ENCODE measurements at regions not wholly inside any gene's neighbourhood (a gene's known extent, or its start where the extent isn't known, plus 50 kb on each side); places are given as distances from the start of the nearest gene placed in this dataset.
A peak's percentile ranks its signal among the peaks of the same experiment; 100 is the strongest.

- intact Hi-C loops (cut with micrococcal nuclease) = loop anchor here (1.0 to 10.0 kb wide), 8 partner anchors 69 to 1944 kb away; no protein-coding TSS in a partner anchor
- peak; percentile 88 for ATAC-seq
- H3K9me3 ChIP-seq (ENCODE audit: control insufficient read depth in 2 of 3, low read length in 3 of 3) = no peaks in the 10 kb centered on the region
- H3K27ac Mint-ChIP-seq = no peak overlapping the region
- no peaks in the 10 kb centered on the region for H3K27me3 ChIP-seq (ENCODE audit: control insufficient read depth in 2 of 2, insufficient read depth in 2 of 2, low read length in 2 of 2)
- peaks cover 0 to 9% (median 0%) of the 10 kb centered on the region in 5 donors for H3K27me3 Mint-ChIP-seq
- no peak overlapping the region for H3K4me3 Mint-ChIP-seq
- no peak overlapping the region for H3K27ac ChIP-seq (ENCODE audit: low read depth, low read length)
- POLR2A ChIA-PET = no interaction called here
- H3K4me1 ChIP-seq (ENCODE audit: control insufficient read depth in 2 of 2, insufficient read depth in 2 of 2, low read length in 2 of 2) = no peaks in the 10 kb centered on the region
- peak in 6 of 9 donors; percentile 23 to 58 (median 44) for DNase-seq
- H3K36me3 ChIP-seq (ENCODE audit: control insufficient read depth in 2 of 3, insufficient read depth in 3 of 3, low read length in 3 of 3) = no peaks in the 10 kb centered on the region
- no peak overlapping the region for H3K4me3 ChIP-seq (ENCODE audit: low read length)
- no peaks in the 10 kb centered on the region for H3K36me3 Mint-ChIP-seq
- CTCF ChIA-PET = interaction anchor here (0.6 to 0.7 kb wide), 3 partner anchors 258 to 1740 kb away, joined by 3 read pairs; no protein-coding TSS in a partner anchor
- H3K4me1 Mint-ChIP-seq = no peaks in the 10 kb centered on the region
- H3K9me3 Mint-ChIP-seq = peaks cover 0 to 1% (median 0%) of the 10 kb centered on the region in 11 donors
These were observed 66.4 kb upstream of the FER start for GRCh38 chr5:108681079-108681921.

DNA sequence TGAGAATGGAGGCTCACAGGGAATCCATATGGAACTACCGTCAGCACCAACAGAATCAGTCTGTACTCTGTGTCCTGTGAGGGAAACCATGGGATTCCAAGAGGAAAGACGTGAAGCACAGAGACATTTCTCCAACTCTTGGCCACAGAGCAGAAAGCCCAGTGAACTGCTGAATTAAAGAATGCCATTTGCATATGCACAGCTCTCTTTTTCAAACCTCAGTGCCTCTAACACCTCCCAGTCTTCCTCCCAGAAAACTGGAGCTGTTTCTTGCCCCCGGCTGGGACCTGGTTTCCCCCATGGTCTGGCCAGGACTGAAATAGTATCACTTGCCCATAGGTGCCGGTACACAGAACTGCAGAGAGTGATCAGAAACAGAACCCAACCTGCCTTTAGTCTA lies 69.6 kb upstream of the FER start:
- H3K27me3 Mint-ChIP-seq = peaks cover 0 to 17% (median 4%) of the 10 kb centered on the region in 5 donors
- DNase-seq = no peak
- H3K27ac Mint-ChIP-seq = no peak overlapping the region
- no peaks in the 10 kb centered on the region for H3K27me3 ChIP-seq (ENCODE audit: control insufficient read depth in 2 of 2, insufficient read depth in 2 of 2, low read length in 2 of 2)
- intact Hi-C loops (cut with micrococcal nuclease) = no loop called here
- ATAC-seq = no peak
- H3K4me1 ChIP-seq (ENCODE audit: control insufficient read depth in 2 of 2, insufficient read depth in 2 of 2, low read length in 2 of 2) = no peaks in the 10 kb centered on the region
- no peaks in the 10 kb centered on the region for H3K36me3 ChIP-seq (ENCODE audit: control insufficient read depth in 2 of 3, insufficient read depth in 3 of 3, low read length in 3 of 3)
- no peak overlapping the region for H3K4me3 ChIP-seq (ENCODE audit: low read length)
- no peaks in the 10 kb centered on the region for H3K36me3 Mint-ChIP-seq
- H3K4me1 Mint-ChIP-seq = no peaks in the 10 kb centered on the region
- H3K9me3 ChIP-seq (ENCODE audit: control insufficient read depth in 2 of 3, low read length in 3 of 3) = no peaks in the 10 kb centered on the region
- CTCF ChIA-PET = interaction anchor here (1.3 kb wide), 1 partner anchor 10 kb away, joined by 3 read pairs; no protein-coding TSS in a partner anchor
- no peak overlapping the region for H3K4me3 Mint-ChIP-seq
- POLR2A ChIA-PET = no interaction called here
- H3K9me3 Mint-ChIP-seq = peaks cover 0 to 3% (median 0%) of the 10 kb centered on the region in 11 donors
- no peak overlapping the region for H3K27ac ChIP-seq (ENCODE audit: low read depth, low read length)

GRCh38 chr5:108675736-108676135 lies 72.0 kb upstream of the FER start:
- Histone ChIP-seq H3K4me3 (ENCODE audit: low read length) (no peak overlapping the region), H3K27me3 (ENCODE audit: control insufficient read depth in 2 of 2, insufficient read depth in 2 of 2, low read length in 2 of 2) (no peaks in the 10 kb centered on the region), H3K27ac (ENCODE audit: low read depth, low read length) (no peak overlapping the region), H3K4me1 (ENCODE audit: control insufficient read depth in 2 of 2, insufficient read depth in 2 of 2, low read length in 2 of 2) (no peaks in the 10 kb centered on the region), H3K36me3 (ENCODE audit: control insufficient read depth in 2 of 3, insufficient read depth in 3 of 3, low read length in 3 of 3) (no peaks in the 10 kb centered on the region), H3K9me3 (ENCODE audit: control insufficient read depth in 2 of 3, low read length in 3 of 3) (no peaks in the 10 kb centered on the region)
- no peak overlapping the region for H3K27ac Mint-ChIP-seq
- no peak for ATAC-seq
- H3K27me3 Mint-ChIP-seq = peaks cover 0 to 17% (median 4%) of the 10 kb centered on the region in 5 donors
- peaks cover 0 to 3% (median 0%) of the 10 kb centered on the region in 11 donors for H3K9me3 Mint-ChIP-seq
- POLR2A ChIA-PET = no interaction called here
- no peaks in the 10 kb centered on the region for H3K36me3 Mint-ChIP-seq
- no peaks in the 10 kb centered on the region for H3K4me1 Mint-ChIP-seq
- intact Hi-C loops (cut with micrococcal nuclease) = no loop called here
- no peak overlapping the region for H3K4me3 Mint-ChIP-seq
- CTCF ChIA-PET = no interaction called here
- no peak for DNase-seq

DNA sequence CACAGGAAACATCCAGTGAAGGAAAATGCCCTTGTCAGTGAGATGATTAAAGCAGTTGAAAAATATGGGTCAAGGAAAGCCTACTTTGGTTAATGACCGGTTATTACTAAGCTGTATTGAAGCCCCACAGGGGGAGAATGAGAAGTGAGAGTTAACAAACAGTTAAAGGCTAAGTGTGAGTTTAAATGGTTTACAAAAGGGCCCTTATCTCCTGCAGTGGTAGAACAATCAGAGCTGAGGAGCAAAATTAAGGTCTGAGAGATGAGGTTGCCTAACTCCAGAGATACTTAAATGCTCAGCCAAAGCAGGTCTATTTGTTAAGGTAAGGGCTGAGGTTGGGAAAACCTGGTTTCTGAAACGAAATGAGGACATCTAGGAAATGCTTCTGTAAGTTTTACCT lies 75.1 kb upstream of the FER start:
- Mint-ChIP-seq H3K4me3 (no peak overlapping the region), H3K9me3 (peaks cover 0 to 2% (median 0%) of the 10 kb centered on the region in 11 donors), H3K27me3 (peaks cover 0 to 27% (median 11%) of the 10 kb centered on the region in 5 donors), H3K4me1 (no peaks in the 10 kb centered on the region), H3K27ac (no peak overlapping the region), H3K36me3 (no peaks in the 10 kb centered on the region)
- ATAC-seq (no peak), DNase-seq (no peak)
- intact Hi-C loops (cut with micrococcal nuclease) = no loop called here
- ChIA-PET CTCF (no interaction called here), POLR2A (no interaction called here)
- H3K27me3 ChIP-seq (ENCODE audit: control insufficient read depth in 2 of 2, insufficient read depth in 2 of 2, low read length in 2 of 2) = no peaks in the 10 kb centered on the region
- no peaks in the 10 kb centered on the region for H3K4me1 ChIP-seq (ENCODE audit: control insufficient read depth in 2 of 2, insufficient read depth in 2 of 2, low read length in 2 of 2)
- H3K9me3 ChIP-seq (ENCODE audit: control insufficient read depth in 2 of 3, low read length in 3 of 3) = no peaks in the 10 kb centered on the region
- no peaks in the 10 kb centered on the region for H3K36me3 ChIP-seq (ENCODE audit: control insufficient read depth in 2 of 3, insufficient read depth in 3 of 3, low read length in 3 of 3)
- no peak overlapping the region for H3K27ac ChIP-seq (ENCODE audit: low read depth, low read length)
- H3K4me3 ChIP-seq (ENCODE audit: low read length) = no peak overlapping the region

DNA sequence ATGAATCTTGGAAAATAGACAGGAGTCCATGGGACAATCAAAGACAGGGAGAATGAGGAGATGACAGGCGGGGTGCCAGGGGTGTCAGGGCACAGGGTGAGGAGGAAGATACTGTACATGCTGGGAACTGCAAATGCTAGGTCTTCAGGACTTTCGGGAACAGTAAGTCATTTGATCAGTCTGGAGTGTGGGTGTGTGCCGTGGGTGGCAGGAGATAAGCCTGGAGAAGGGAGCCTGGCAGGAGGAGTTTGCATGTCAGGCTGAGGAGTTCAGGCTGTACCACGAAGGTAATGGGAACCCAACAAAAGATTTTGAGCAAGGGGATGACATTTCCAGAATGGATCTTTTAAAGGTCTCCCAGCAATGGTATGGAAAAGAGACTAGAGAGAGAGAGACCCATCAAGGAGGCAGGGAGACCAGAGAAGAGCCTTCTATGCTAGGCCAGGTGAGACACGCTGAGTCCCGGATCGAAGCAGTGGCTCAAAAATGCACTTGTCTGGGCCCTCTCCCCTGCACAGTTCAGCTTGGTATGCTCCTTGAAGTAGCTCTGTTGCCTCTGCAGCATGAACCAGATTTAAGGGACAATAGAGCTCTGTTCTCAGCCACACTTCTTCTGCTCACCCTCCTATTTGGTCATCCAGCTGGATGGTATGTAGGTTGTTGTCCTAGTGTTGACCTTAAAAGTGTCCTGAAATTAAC lies 77.0 kb upstream of the FER start:
- intact Hi-C loops (cut with micrococcal nuclease) = no loop called here
- Histone ChIP-seq H3K4me3 (ENCODE audit: low read length) (no peak overlapping the region), H3K36me3 (ENCODE audit: control insufficient read depth in 2 of 3, insufficient read depth in 3 of 3, low read length in 3 of 3) (no peaks in the 10 kb centered on the region), H3K27ac (ENCODE audit: low read depth, low read length) (no peak overlapping the region), H3K27me3 (ENCODE audit: control insufficient read depth in 2 of 2, insufficient read depth in 2 of 2, low read length in 2 of 2) (no peaks in the 10 kb centered on the region), H3K4me1 (ENCODE audit: control insufficient read depth in 2 of 2, insufficient read depth in 2 of 2, low read length in 2 of 2) (no peaks in the 10 kb centered on the region), H3K9me3 (ENCODE audit: control insufficient read depth in 2 of 3, low read length in 3 of 3) (no peaks in the 10 kb centered on the region)
- H3K9me3 Mint-ChIP-seq = peaks cover 0 to 4% (median 0%) of the 10 kb centered on the region in 11 donors
- no peaks in the 10 kb centered on the region for H3K4me1 Mint-ChIP-seq
- ChIA-PET CTCF (no interaction called here), POLR2A (no interaction called here)
- DNase-seq (no peak), ATAC-seq (no peak)
- H3K27me3 Mint-ChIP-seq = peaks cover 0 to 24% (median 13%) of the 10 kb centered on the region in 5 donors
- no peak overlapping the region for H3K4me3 Mint-ChIP-seq
- no peaks in the 10 kb centered on the region for H3K36me3 Mint-ChIP-seq
- peak overlapping the region in 1 of 9 donors; percentile 15 for H3K27ac Mint-ChIP-seq

GRCh38 chr5:108669462-108669861 lies 78.2 kb upstream of the FER start:
- no peak for DNase-seq
- no peak overlapping the region for H3K4me3 Mint-ChIP-seq
- H3K9me3 Mint-ChIP-seq = peaks cover 0 to 3% (median 0%) of the 10 kb centered on the region in 11 donors
- no peak overlapping the region for H3K27ac ChIP-seq (ENCODE audit: low read depth, low read length)
- intact Hi-C loops (cut with micrococcal nuclease) = no loop called here
- H3K4me3 ChIP-seq (ENCODE audit: low read length) = no peak overlapping the region
- POLR2A ChIA-PET = no interaction called here
- H3K27me3 Mint-ChIP-seq = peaks cover 0 to 18% (median 11%) of the 10 kb centered on the region in 5 donors
- H3K27ac Mint-ChIP-seq = no peak overlapping the region
- no peaks in the 10 kb centered on the region for H3K4me1 ChIP-seq (ENCODE audit: control insufficient read depth in 2 of 2, insufficient read depth in 2 of 2, low read length in 2 of 2)
- H3K4me1 Mint-ChIP-seq = no peaks in the 10 kb centered on the region
- CTCF ChIA-PET = no interaction called here
- ATAC-seq = no peak
- H3K36me3 Mint-ChIP-seq = no peaks in the 10 kb centered on the region
- H3K27me3 ChIP-seq (ENCODE audit: control insufficient read depth in 2 of 2, insufficient read depth in 2 of 2, low read length in 2 of 2) = no peaks in the 10 kb centered on the region
- no peaks in the 10 kb centered on the region for H3K9me3 ChIP-seq (ENCODE audit: control insufficient read depth in 2 of 3, low read length in 3 of 3)
- H3K36me3 ChIP-seq (ENCODE audit: control insufficient read depth in 2 of 3, insufficient read depth in 3 of 3, low read length in 3 of 3) = no peaks in the 10 kb centered on the region
